ENCODE measurements at regions not wholly inside any gene's neighbourhood (a gene's known extent, or its start where the extent isn't known, plus 50 kb on each side); places are given as distances from the start of the nearest gene placed in this dataset.

DNA sequence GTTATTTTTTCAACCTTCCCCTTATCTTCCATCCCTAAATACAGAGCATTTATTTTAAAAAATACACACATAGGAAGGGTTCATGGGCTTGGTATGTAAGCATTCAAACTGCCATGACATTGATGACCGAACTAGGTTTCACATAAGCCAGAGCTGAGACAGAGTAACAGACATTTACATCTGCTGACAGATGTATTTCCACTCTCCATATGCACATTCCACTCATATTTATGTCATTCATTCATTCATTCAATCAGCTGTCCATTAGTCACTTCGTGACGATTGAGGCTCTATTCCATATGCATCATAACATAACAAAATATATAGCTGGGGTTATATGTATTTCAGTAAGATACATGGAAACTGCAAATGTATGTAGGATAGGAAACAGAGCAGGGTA, 145.5 kb upstream of the OTX2 start:
- TF ChIP-seq, protein P1, sequence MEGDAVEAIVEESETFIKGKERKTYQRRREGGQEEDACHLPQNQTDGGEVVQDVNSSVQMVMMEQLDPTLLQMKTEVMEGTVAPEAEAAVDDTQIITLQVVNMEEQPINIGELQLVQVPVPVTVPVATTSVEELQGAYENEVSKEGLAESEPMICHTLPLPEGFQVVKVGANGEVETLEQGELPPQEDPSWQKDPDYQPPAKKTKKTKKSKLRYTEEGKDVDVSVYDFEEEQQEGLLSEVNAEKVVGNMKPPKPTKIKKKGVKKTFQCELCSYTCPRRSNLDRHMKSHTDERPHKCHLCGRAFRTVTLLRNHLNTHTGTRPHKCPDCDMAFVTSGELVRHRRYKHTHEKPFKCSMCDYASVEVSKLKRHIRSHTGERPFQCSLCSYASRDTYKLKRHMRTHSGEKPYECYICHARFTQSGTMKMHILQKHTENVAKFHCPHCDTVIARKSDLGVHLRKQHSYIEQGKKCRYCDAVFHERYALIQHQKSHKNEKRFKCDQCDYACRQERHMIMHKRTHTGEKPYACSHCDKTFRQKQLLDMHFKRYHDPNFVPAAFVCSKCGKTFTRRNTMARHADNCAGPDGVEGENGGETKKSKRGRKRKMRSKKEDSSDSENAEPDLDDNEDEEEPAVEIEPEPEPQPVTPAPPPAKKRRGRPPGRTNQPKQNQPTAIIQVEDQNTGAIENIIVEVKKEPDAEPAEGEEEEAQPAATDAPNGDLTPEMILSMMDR (conservative IDR thresholded peaks at IDR 0.05 in 1 of 2, IDR thresholded peaks at IDR 0.05 in 1 of 2; ENCODE audit: extremely low read depth in 1 of 2, insufficient read depth in 1 of 2, low read depth in 1 of 2, low read length in 2 of 2): no peak
- TF ChIP-seq EZH2 (IDR thresholded peaks at IDR 0.05; ENCODE audit: borderline replicate concordance, low read length): no peak
